WTC11 (cell line): ENCODE measurements at regions not wholly inside any gene's neighbourhood (a gene's known extent, or its start where the extent isn't known, plus 50 kb on each side); places are given as distances from the start of the nearest gene placed in this dataset.

Experiments used
- ATAC-seq: fragments of 200-7000 bp; cut with Tn5 transposase; 2 replicates; pipeline ENCODE4 v1.10.0; 2021; ENCODE audit warnings: mild to moderate bottlenecking, moderate library complexity
- CTCF ChIA-PET: fragments of 300-600 bp; sonication (Branson Sonifier 250); formaldehyde crosslinking; loops from one replicate; lab custom pipeline; 2021; ENCODE audit warnings: antibody characterized with exemption; lab: Charles Lee
- POLR2A ChIA-PET: fragments of 350-600 bp; sonication (Branson Sonifier 250); formaldehyde crosslinking; loops from one replicate; lab custom pipeline; 2021; ENCODE audit warnings: antibody characterized with exemption; lab: Charles Lee
- DNase-seq: peaks from one replicate; pipeline ENCODE4 v3.0.0; 2021; ENCODE audit warnings: low spot score
- H3K27ac Mint-ChIP-seq: 2 replicates; pipeline ENCODE4 v1.8.0; 2021; ENCODE audit warnings: mixed read lengths
- H3K27me3 Mint-ChIP-seq: 2 replicates; pipeline ENCODE4 v1.8.0; 2021; ENCODE audit warnings: low read depth, mild to moderate bottlenecking, moderate library complexity, mixed read lengths
- H3K36me3 Mint-ChIP-seq: 2 replicates; pipeline ENCODE4 v1.8.0; 2021; ENCODE audit warnings: mixed read lengths
- H3K4me1 Mint-ChIP-seq: 2 replicates; pipeline ENCODE4 v1.8.0; 2022; ENCODE audit warnings: mixed read lengths
- H3K4me3 Mint-ChIP-seq: 2 replicates; pipeline ENCODE4 v1.8.0; 2021; ENCODE audit warnings: mild to moderate bottlenecking, moderate library complexity, mixed read lengths
- H3K9me3 Mint-ChIP-seq: 2 replicates; pipeline ENCODE4 v1.8.0; 2021; ENCODE audit warnings: mixed read lengths
- ARID4B ChIP-seq: sonication (generic); formaldehyde crosslinking; IDR thresholded peaks from 2 replicates; pipeline ENCODE4 v1.8.0; 2023; ENCODE audit warnings: missing genetic modification reagents, mild to moderate bottlenecking, borderline replicate concordance
- ATF2 ChIP-seq: sonication (generic); formaldehyde crosslinking; IDR thresholded peaks from 2 replicates; pipeline ENCODE4 v1.8.1; 2022; ENCODE audit warnings: low read depth, missing genetic modification reagents, borderline replicate concordance
- CBFB ChIP-seq: sonication (generic); formaldehyde crosslinking; IDR thresholded peaks from 2 replicates; pipeline ENCODE4 v1.8.1; 2022; ENCODE audit warnings: mild to moderate bottlenecking, low read depth, missing genetic modification reagents
- CDX4 ChIP-seq: fragments of 250-450 bp; sonication (Bioruptor Pico); IDR thresholded peaks from 2 replicates; pipeline ENCODE4 v1.9.0; 2021; ENCODE audit warnings: moderate library complexity, mild to moderate bottlenecking, inconsistent platforms, borderline replicate concordance
- CREM ChIP-seq: sonication (generic); formaldehyde crosslinking; IDR thresholded peaks from 2 replicates; pipeline ENCODE4 v1.8.1; 2022; ENCODE audit warnings: mild to moderate bottlenecking, missing genetic modification reagents, moderate library complexity
- ELF4 ChIP-seq: sonication (generic); formaldehyde crosslinking; IDR thresholded peaks from 2 replicates; pipeline ENCODE4 v1.8.1; 2022; ENCODE audit warnings: low read depth, mild to moderate bottlenecking, moderate library complexity, missing genetic modification reagents
- FOXP4 ChIP-seq: sonication (generic); formaldehyde crosslinking; IDR thresholded peaks from 2 replicates; pipeline ENCODE4 v1.8.0; 2022; ENCODE audit warnings: mild to moderate bottlenecking, missing genetic modification reagents
- GTF2I ChIP-seq: fragments of 250-450 bp; sonication (Bioruptor Pico); conservative IDR thresholded peaks from 2 replicates; pipeline ENCODE4 v1.4.0; 2021; ENCODE audit warnings: mild to moderate bottlenecking
- PRRX2 ChIP-seq: fragments of 250-450 bp; sonication (Bioruptor Pico); IDR thresholded peaks from 2 replicates; pipeline ENCODE4 v1.8.0; 2021; ENCODE audit warnings: mild to moderate bottlenecking
- ZMAT4 ChIP-seq: fragments of 250-450 bp; sonication (Bioruptor Pico); IDR thresholded peaks from 2 replicates; pipeline ENCODE4 v1.9.0; 2021; ENCODE audit warnings: mild to moderate bottlenecking
- ZNF396 ChIP-seq: fragments of 250-450 bp; sonication (Bioruptor Pico); IDR thresholded peaks from 2 replicates; pipeline ENCODE4 v1.8.0; 2021; ENCODE audit warnings: mild to moderate bottlenecking, moderate library complexity, borderline replicate concordance
- ZNF423 ChIP-seq: fragments of 250-450 bp; sonication (Bioruptor Pico); IDR thresholded peaks from 2 replicates; pipeline ENCODE4 v2.1.2; 2022; ENCODE audit warnings: mild to moderate bottlenecking, moderate library complexity
- TF ChIP-seq, protein P1 (sequence below): fragments of 250-450 bp; sonication (Bioruptor Pico); IDR thresholded peaks from 2 replicates; pipeline ENCODE4 v1.8.0; 2021; ENCODE audit warnings: mild to moderate bottlenecking
- TF ChIP-seq, protein P2 (sequence below): sonication (generic); formaldehyde crosslinking; IDR thresholded peaks from 2 replicates; pipeline ENCODE4 v1.8.1; 2022; ENCODE audit warnings: low read depth, mild to moderate bottlenecking, moderate library complexity, missing genetic modification reagents, borderline replicate concordance
- TF ChIP-seq, protein P3 (sequence below): sonication (generic); formaldehyde crosslinking; IDR thresholded peaks from 2 replicates; pipeline ENCODE4 v1.8.0; 2022; ENCODE audit warnings: mild to moderate bottlenecking, missing genetic modification reagents

DNA sequence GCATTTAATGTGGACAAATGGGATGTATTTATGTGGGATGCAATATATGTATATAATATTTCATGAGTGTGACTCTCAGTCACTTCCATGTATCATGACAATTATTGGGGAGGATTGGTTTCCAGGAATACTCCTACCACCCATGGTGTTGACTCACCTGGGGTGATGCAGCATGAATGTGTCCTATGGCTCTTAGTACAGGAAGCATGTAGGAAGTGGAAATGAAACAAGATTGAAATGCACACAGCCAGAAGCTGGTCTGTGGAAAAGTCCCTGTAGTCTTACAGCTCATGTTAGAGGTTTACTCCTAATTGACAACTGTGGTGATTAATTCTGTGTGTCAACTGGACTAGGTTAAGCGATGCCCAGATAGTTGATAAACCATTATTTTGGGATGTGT lies 89.3 kb upstream of the HAAO start (continued):
- TF ChIP-seq CBFB (CRISPR knock-in tag): no peak
- no peak for TF ChIP-seq ATF2 (CRISPR knock-in tag)
- TF ChIP-seq, protein P1, sequence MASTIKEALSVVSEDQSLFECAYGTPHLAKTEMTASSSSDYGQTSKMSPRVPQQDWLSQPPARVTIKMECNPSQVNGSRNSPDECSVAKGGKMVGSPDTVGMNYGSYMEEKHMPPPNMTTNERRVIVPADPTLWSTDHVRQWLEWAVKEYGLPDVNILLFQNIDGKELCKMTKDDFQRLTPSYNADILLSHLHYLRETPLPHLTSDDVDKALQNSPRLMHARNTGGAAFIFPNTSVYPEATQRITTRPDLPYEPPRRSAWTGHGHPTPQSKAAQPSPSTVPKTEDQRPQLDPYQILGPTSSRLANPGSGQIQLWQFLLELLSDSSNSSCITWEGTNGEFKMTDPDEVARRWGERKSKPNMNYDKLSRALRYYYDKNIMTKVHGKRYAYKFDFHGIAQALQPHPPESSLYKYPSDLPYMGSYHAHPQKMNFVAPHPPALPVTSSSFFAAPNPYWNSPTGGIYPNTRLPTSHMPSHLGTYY (CRISPR knock-in tag): no peak

GRCh38 chr2:42880738-42881690 lies 88.6 kb upstream of the HAAO start:
- Mint-ChIP-seq H3K36me3 (no peaks in the 10 kb centered on the region), H3K4me3 (no peak overlapping the region), H3K27ac (no peak overlapping the region), H3K4me1 (no peaks in the 10 kb centered on the region; the same call in 1 of the 2 replicates), H3K9me3 (no peaks in the 10 kb centered on the region), H3K27me3 (no peaks in the 10 kb centered on the region)
- no peak for ATAC-seq
- no peak for DNase-seq
- ChIA-PET POLR2A (no interaction called here), CTCF (interaction anchor here (0.8 to 1.5 kb wide), 2 partner anchors 21 to 68 kb away, joined by 3 to 4 read pairs; no protein-coding TSS in a partner anchor)
- TF ChIP-seq FOXP4 (no peak), ZNF423 (CRISPR knock-in tag) (no peak), PRRX2 (CRISPR knock-in tag) (no peak)
- TF ChIP-seq, protein P2, sequence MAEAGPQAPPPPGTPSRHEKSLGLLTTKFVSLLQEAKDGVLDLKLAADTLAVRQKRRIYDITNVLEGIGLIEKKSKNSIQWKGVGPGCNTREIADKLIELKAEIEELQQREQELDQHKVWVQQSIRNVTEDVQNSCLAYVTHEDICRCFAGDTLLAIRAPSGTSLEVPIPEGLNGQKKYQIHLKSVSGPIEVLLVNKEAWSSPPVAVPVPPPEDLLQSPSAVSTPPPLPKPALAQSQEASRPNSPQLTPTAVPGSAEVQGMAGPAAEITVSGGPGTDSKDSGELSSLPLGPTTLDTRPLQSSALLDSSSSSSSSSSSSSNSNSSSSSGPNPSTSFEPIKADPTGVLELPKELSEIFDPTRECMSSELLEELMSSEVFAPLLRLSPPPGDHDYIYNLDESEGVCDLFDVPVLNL: no peak

- Mint-ChIP-seq H3K9me3 (no peaks in the 10 kb centered on the region), H3K27ac (no peak overlapping the region), H3K4me1 (peaks cover under 1% of the 10 kb centered on the region; the same call in 1 of the 2 replicates), H3K36me3 (no peaks in the 10 kb centered on the region), H3K4me3 (no peak overlapping the region), H3K27me3 (no peaks in the 10 kb centered on the region)
- DNase-seq (no peak), ATAC-seq (no peak; the same call in 1 of the 2 replicates)
- TF ChIP-seq, protein P3, sequence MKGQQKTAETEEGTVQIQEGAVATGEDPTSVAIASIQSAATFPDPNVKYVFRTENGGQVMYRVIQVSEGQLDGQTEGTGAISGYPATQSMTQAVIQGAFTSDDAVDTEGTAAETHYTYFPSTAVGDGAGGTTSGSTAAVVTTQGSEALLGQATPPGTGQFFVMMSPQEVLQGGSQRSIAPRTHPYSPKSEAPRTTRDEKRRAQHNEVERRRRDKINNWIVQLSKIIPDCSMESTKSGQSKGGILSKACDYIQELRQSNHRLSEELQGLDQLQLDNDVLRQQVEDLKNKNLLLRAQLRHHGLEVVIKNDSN: no peak
- no peak for TF ChIP-seq ZMAT4
- no peak for TF ChIP-seq ARID4B
- no peak for TF ChIP-seq ELF4 (CRISPR knock-in tag)
- TF ChIP-seq ZNF396 (CRISPR knock-in tag): no peak
- TF ChIP-seq GTF2I (CRISPR knock-in tag): no peak
- no peak for TF ChIP-seq CDX4 (CRISPR knock-in tag)
- no peak for TF ChIP-seq CBFB (CRISPR knock-in tag)
- TF ChIP-seq CREM (CRISPR knock-in tag): no peak
- ChIA-PET CTCF (interaction anchor here (0.8 to 1.5 kb wide), 2 partner anchors 20 to 67 kb away, joined by 3 to 4 read pairs; no protein-coding TSS in a partner anchor), POLR2A (no interaction called here)
Observed at GRCh38 chr2:42879913-42880737, 87.7 kb upstream of the HAAO start.
